A673 (cell line): ENCODE measurements at regions not wholly inside any gene's neighbourhood (a gene's known extent, or its start where the extent isn't known, plus 50 kb on each side); places are given as distances from the start of the nearest gene placed in this dataset.
"Not testable (repeated sequence)": the region's sequence is repeated elsewhere in the genome, so short reads cannot be mapped to it uniquely, and the experiment has no call there.

ENCODE experiments used
- BruUV-seq: library from RNA; stranded (reverse); fragments of 400-500 nt; replicated peaks from 2 replicates; lab custom pipeline; 2021; lab: Mats Ljungman, UMichigan
- CTCF ChIA-PET: fragments of 300-600 bp; sonication (Branson Sonifier 250); formaldehyde crosslinking; loops from one replicate; lab custom pipeline; 2022; ENCODE audit warnings: antibody characterized with exemption; lab: Charles Lee
- POLR2A ChIA-PET: fragments of 300-600 bp; sonication (Branson Sonifier 250); formaldehyde crosslinking; loops from one replicate; lab custom pipeline; 2022; ENCODE audit warnings: antibody characterized with exemption; ENCODE audit not compliant: low non-redundant PET; lab: Charles Lee
- DNase-seq: peaks from one replicate; pipeline ENCODE4 v3.0.0-alpha.2; 2015; ENCODE audit warnings: low spot score
- H3K27ac ChIP-seq: fragments of 200-600 bp; sonication (generic); 2 replicates; pipeline ENCODE4 v1.5.1; 2016; ENCODE audit warnings: mixed run types, low read depth, mild to moderate bottlenecking, mixed read lengths, antibody characterized with exemption, low read length; ENCODE audit not compliant: poor library complexity, severe bottlenecking
- H3K27me3 ChIP-seq: fragments of 200-600 bp; sonication (generic); replicated peaks from 2 replicates; pipeline ENCODE4 v1.6.1; 2017; ENCODE audit warnings: mixed run types, low read depth, mild to moderate bottlenecking, mixed read lengths, antibody characterized with exemption, low read length; ENCODE audit not compliant: insufficient read depth, poor library complexity
- H3K36me3 ChIP-seq: fragments of 200-600 bp; sonication (generic); 2 replicates; pipeline ENCODE4 v1.6.1; 2016; ENCODE audit warnings: mixed run types, mild to moderate bottlenecking, mixed read lengths, antibody characterized with exemption, low read length; ENCODE audit not compliant: insufficient read depth, poor library complexity, severe bottlenecking
- H3K4me1 ChIP-seq: fragments of 200-600 bp; sonication (generic); 2 replicates; pipeline ENCODE4 v1.6.1; 2017; ENCODE audit warnings: mixed run types, mild to moderate bottlenecking, mixed read lengths, antibody characterized with exemption, low read length; ENCODE audit not compliant: insufficient read depth, poor library complexity, severe bottlenecking
- H3K4me3 ChIP-seq: fragments of 200-600 bp; sonication (generic); 2 replicates; pipeline ENCODE4 v1.5.1; 2016; ENCODE audit warnings: low read depth, mixed run types, mild to moderate bottlenecking, mixed read lengths, low read length; ENCODE audit not compliant: poor library complexity, severe bottlenecking
- H3K9me3 ChIP-seq: fragments of 200-600 bp; sonication (generic); 2 replicates; pipeline ENCODE4 v1.6.1; 2016; ENCODE audit warnings: mixed run types, low read depth, mild to moderate bottlenecking, mixed read lengths, antibody characterized with exemption, low read length; ENCODE audit not compliant: poor library complexity, severe bottlenecking
- CTCF ChIP-seq: fragments of 300-800, 200-600 bp; sonication (generic); conservative IDR thresholded peaks from 2 replicates; pipeline ENCODE4 v1.5.1; 2017; ENCODE audit warnings: low read depth, mild to moderate bottlenecking, antibody characterized with exemption, low read length, moderate library complexity, mixed read lengths
- EZH2 ChIP-seq: fragments of 200-600 bp; sonication (generic); IDR thresholded peaks from 2 replicates; pipeline ENCODE4 v1.6.1; 2017; ENCODE audit warnings: borderline replicate concordance, low read depth, mild to moderate bottlenecking, mixed read lengths, antibody characterized with exemption, low read length; ENCODE audit not compliant: poor library complexity, severe bottlenecking
- intact Hi-C: fragments of 100-400 bp; cut with micrococcal nuclease; formaldehyde crosslinking; loops from one replicate; pipeline ENCODE4 v1.10.0; 2022; ENCODE audit not compliant: unreplicated experiment

GRCh38 chr2:138874251-138874650, 94.1 kb upstream of the NXPH2 start:
- no peaks in the 10 kb centered on the region for H3K36me3 ChIP-seq
- intact Hi-C loops: no loop called here
- ChIA-PET CTCF (no interaction called here), POLR2A (no interaction called here)
- TF ChIP-seq EZH2 (no peak), CTCF (no peak)
- no peaks in the 10 kb centered on the region for H3K27me3 ChIP-seq
- H3K4me3 ChIP-seq: no peak overlapping the region
- H3K4me1 ChIP-seq: no peaks in the 10 kb centered on the region
- DNase-seq: no peak
- H3K9me3 ChIP-seq: no peaks in the 10 kb centered on the region
- BruUV-seq: no TSS peak
- H3K27ac ChIP-seq: no peak overlapping the region

- BruUV-seq, CTCF ChIA-PET, POLR2A ChIA-PET: not testable (repeated sequence)
Measured at GRCh38 chr2:138872116-138872515, 91.9 kb upstream of the NXPH2 start.

GRCh38 chr2:138871312-138871711, 91.1 kb upstream of the NXPH2 start:
- Histone ChIP-seq H3K27ac (no peak overlapping the region), H3K4me1 (peaks cover 16% of the 10 kb centered on the region), H3K27me3 (no peaks in the 10 kb centered on the region), H3K4me3 (no peak overlapping the region), H3K36me3 (no peaks in the 10 kb centered on the region), H3K9me3 (no peaks in the 10 kb centered on the region)
- BruUV-seq: no TSS peak
- CTCF ChIA-PET: no interaction called here
- intact Hi-C loops: no loop called here
- no peak for DNase-seq
- POLR2A ChIA-PET: no interaction called here
- TF ChIP-seq CTCF (no peak), EZH2 (no peak)

More at GRCh38 chr2:138872116-138872515, 91.9 kb upstream of the NXPH2 start:
- DNase-seq, intact Hi-C loops, H3K27me3 ChIP-seq, H3K9me3 ChIP-seq, H3K4me1 ChIP-seq, H3K27ac ChIP-seq, H3K4me3 ChIP-seq, H3K36me3 ChIP-seq: not testable (repeated sequence)

GRCh38 chr2:138867341-138867740, 87.2 kb upstream of the NXPH2 start:
- Histone ChIP-seq H3K27ac (no peak overlapping the region), H3K27me3 (no peaks in the 10 kb centered on the region), H3K9me3 (no peaks in the 10 kb centered on the region), H3K4me3 (no peak overlapping the region), H3K4me1 (peaks cover 16% of the 10 kb centered on the region), H3K36me3 (no peaks in the 10 kb centered on the region)
- intact Hi-C loops: no loop called here
- TF ChIP-seq CTCF (no peak), EZH2 (no peak)
- CTCF ChIA-PET: no interaction called here
- POLR2A ChIA-PET: no interaction called here
- peak; percentile 56 for DNase-seq
- BruUV-seq: no TSS peak
